ENCODE measurements at regions not wholly inside any gene's neighbourhood (a gene's known extent, or its start where the extent isn't known, plus 50 kb on each side); places are given as distances from the start of the nearest gene placed in this dataset.

DNA sequence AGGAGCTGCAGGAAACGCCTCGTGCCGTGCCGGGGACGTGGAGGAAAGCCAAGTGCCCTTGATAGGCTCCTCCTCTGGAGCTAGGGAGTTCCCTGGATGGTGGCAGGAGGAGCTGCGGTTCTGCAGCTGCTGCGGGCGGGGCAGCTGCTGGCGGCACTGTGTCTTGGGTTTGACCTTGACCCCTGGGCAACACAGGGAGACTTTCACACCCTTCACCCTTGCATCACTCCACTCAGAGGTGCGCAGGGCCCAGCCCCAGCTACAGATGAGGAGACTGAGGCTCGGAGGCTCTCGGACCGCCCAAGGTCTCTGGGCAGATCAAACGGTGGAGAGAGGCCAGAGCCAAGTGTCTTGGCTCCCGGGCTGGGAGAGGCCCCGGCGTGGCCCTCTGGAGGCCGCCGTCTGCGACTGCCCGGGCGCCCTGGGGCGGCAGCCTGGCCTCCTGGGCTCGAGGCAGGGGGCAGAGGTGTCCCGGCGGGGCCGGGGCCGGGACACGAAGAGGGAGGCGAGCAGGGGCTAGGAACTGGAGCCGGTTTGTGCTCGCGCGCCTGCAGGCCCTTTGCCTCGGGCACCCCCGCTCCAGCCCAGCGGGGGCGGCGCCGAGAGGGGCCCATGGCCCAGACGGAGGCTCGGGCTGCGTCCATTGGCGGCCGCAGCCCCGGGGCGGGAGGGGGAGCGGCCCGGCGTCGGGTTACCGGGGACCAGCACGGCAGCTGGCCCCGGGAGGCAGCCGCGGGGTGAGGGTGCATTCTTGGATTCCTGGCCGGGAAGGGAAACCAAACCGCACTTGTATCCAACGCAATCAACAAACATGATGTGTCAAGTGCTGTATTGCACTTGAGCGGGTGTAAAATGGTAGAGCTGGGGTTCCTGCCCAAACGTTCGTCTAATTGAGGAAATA is 129.6 kb upstream of the SLC1A4 start (continued):
- no peak for TF ChIP-seq MXD4 (CRISPR knock-in tag; IDR thresholded peaks at IDR 0.05)
- TF ChIP-seq SKI (IDR thresholded peaks at IDR 0.05; ENCODE audit: partially characterized antibody), result no peak
- TF ChIP-seq, protein P1, sequence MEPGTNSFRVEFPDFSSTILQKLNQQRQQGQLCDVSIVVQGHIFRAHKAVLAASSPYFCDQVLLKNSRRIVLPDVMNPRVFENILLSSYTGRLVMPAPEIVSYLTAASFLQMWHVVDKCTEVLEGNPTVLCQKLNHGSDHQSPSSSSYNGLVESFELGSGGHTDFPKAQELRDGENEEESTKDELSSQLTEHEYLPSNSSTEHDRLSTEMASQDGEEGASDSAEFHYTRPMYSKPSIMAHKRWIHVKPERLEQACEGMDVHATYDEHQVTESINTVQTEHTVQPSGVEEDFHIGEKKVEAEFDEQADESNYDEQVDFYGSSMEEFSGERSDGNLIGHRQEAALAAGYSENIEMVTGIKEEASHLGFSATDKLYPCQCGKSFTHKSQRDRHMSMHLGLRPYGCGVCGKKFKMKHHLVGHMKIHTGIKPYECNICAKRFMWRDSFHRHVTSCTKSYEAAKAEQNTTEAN (CRISPR knock-in tag; conservative IDR thresholded peaks at IDR 0.05), result no peak
- peak; percentile 77 for TF ChIP-seq NR2F6 (IDR thresholded peaks at IDR 0.05)
- TF ChIP-seq NR2F6 (CRISPR knock-in tag; IDR thresholded peaks at IDR 0.05), result peak; percentile 78
- TF ChIP-seq, protein P2, sequence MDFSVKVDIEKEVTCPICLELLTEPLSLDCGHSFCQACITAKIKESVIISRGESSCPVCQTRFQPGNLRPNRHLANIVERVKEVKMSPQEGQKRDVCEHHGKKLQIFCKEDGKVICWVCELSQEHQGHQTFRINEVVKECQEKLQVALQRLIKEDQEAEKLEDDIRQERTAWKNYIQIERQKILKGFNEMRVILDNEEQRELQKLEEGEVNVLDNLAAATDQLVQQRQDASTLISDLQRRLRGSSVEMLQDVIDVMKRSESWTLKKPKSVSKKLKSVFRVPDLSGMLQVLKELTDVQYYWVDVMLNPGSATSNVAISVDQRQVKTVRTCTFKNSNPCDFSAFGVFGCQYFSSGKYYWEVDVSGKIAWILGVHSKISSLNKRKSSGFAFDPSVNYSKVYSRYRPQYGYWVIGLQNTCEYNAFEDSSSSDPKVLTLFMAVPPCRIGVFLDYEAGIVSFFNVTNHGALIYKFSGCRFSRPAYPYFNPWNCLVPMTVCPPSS (IDR thresholded peaks at IDR 0.05), result no peak
- no peak for TF ChIP-seq ZNF780A (CRISPR knock-in tag; IDR thresholded peaks at IDR 0.05)
- no peak for TF ChIP-seq DNMT3B (CRISPR knock-in tag; conservative IDR thresholded peaks at IDR 0.05)
- peak; percentile 56; the same call in 1 of the 2 replicates for TF ChIP-seq HDAC2 (CRISPR knock-in tag; IDR thresholded peaks at IDR 0.05)
- TF ChIP-seq XRCC5 (optimal IDR thresholded peaks at IDR 0.05; ENCODE audit: low read length), result no peak
- TF ChIP-seq, protein P3, sequence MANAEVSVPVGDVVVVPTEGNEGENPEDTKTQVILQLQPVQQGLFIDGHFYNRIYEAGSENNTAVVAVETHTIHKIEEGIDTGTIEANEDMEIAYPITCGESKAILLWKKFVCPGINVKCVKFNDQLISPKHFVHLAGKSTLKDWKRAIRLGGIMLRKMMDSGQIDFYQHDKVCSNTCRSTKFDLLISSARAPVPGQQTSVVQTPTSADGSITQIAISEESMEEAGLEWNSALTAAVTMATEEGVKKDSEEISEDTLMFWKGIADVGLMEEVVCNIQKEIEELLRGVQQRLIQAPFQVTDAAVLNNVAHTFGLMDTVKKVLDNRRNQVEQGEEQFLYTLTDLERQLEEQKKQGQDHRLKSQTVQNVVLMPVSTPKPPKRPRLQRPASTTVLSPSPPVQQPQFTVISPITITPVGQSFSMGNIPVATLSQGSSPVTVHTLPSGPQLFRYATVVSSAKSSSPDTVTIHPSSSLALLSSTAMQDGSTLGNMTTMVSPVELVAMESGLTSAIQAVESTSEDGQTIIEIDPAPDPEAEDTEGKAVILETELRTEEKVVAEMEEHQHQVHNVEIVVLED (CRISPR knock-in tag; IDR thresholded peaks at IDR 0.05; ENCODE audit: borderline replicate concordance), result no peak
- TF ChIP-seq ZNF432 (CRISPR knock-in tag; IDR thresholded peaks at IDR 0.05; ENCODE audit: borderline replicate concordance), result no peak
- TF ChIP-seq, protein P4, sequence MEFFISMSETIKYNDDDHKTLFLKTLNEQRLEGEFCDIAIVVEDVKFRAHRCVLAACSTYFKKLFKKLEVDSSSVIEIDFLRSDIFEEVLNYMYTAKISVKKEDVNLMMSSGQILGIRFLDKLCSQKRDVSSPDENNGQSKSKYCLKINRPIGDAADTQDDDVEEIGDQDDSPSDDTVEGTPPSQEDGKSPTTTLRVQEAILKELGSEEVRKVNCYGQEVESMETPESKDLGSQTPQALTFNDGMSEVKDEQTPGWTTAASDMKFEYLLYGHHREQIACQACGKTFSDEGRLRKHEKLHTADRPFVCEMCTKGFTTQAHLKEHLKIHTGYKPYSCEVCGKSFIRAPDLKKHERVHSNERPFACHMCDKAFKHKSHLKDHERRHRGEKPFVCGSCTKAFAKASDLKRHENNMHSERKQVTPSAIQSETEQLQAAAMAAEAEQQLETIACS (CRISPR knock-in tag; IDR thresholded peaks at IDR 0.05), result no peak
- TF ChIP-seq IRF2 (CRISPR knock-in tag; IDR thresholded peaks at IDR 0.05), result no peak; the same call in 1 of the 2 replicates
- peak; percentile 26; the same call in 1 of the 2 replicates for TF ChIP-seq TBX2 (CRISPR knock-in tag; IDR thresholded peaks at IDR 0.05; ENCODE audit: borderline replicate concordance)
- TF ChIP-seq, protein P5, sequence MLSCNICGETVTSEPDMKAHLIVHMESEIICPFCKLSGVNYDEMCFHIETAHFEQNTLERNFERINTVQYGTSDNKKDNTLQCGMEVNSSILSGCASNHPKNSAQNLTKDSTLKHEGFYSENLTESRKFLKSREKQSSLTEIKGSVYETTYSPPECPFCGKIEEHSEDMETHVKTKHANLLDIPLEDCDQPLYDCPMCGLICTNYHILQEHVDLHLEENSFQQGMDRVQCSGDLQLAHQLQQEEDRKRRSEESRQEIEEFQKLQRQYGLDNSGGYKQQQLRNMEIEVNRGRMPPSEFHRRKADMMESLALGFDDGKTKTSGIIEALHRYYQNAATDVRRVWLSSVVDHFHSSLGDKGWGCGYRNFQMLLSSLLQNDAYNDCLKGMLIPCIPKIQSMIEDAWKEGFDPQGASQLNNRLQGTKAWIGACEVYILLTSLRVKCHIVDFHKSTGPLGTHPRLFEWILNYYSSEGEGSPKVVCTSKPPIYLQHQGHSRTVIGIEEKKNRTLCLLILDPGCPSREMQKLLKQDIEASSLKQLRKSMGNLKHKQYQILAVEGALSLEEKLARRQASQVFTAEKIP (CRISPR knock-in tag; IDR thresholded peaks at IDR 0.05; ENCODE audit: borderline replicate concordance), result no peak
- TF ChIP-seq KDM5B (CRISPR knock-in tag; IDR thresholded peaks at IDR 0.05; ENCODE audit: borderline replicate concordance), result peak; percentile 56; the same call in 1 of the 2 replicates
- TF ChIP-seq RNF2 (conservative IDR thresholded peaks at IDR 0.05; ENCODE audit: low read depth), result no peak
- TF ChIP-seq ZNF550 (CRISPR knock-in tag; IDR thresholded peaks at IDR 0.05; ENCODE audit: borderline replicate concordance), result no peak
- TF ChIP-seq FLYWCH1 (CRISPR knock-in tag; IDR thresholded peaks at IDR 0.05), result no peak
- TF ChIP-seq ZNF232 (CRISPR knock-in tag; IDR thresholded peaks at IDR 0.05; ENCODE audit: borderline replicate concordance), result no peak
- TF ChIP-seq, protein P6, sequence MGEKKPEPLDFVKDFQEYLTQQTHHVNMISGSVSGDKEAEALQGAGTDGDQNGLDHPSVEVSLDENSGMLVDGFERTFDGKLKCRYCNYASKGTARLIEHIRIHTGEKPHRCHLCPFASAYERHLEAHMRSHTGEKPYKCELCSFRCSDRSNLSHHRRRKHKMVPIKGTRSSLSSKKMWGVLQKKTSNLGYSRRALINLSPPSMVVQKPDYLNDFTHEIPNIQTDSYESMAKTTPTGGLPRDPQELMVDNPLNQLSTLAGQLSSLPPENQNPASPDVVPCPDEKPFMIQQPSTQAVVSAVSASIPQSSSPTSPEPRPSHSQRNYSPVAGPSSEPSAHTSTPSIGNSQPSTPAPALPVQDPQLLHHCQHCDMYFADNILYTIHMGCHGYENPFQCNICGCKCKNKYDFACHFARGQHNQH (CRISPR knock-in tag; IDR thresholded peaks at IDR 0.05), result peak; percentile 32; the same call in 1 of the 2 replicates

Data from HepG2 (cell line).